T-helper 2 cell treated with Interferon-gamma antibody and Interleukin-4, amounts not matched to agents 100 ng/mL and 5 ng/mL, for 36 hours (primary cell): ENCODE measurements at regions not wholly inside any gene's neighbourhood (a gene's known extent, or its start where the extent isn't known, plus 50 kb on each side); places are given as distances from the start of the nearest gene placed in this dataset.

Experiments used
- intact Hi-C: fragments of 100-400 bp; cut with micrococcal nuclease; formaldehyde crosslinking; loops from one replicate; pipeline ENCODE4 v1.15.1; 2023

GRCh38 chr15:35657679-35658311 lies 111.8 kb upstream of the DPH6 start:
- intact Hi-C loops = no loop called here

- intact Hi-C loops = no loop called here
Measured at GRCh38 chr15:35663956-35664355, 118.0 kb upstream of the DPH6 start.

GRCh38 chr15:35665896-35666536 lies 120.1 kb upstream of the DPH6 start:
- intact Hi-C loops = no loop called here

GRCh38 chr15:35667908-35668307 lies 121.9 kb upstream of the DPH6 start:
- intact Hi-C loops = no loop called here

- intact Hi-C loops = no loop called here
Measured at GRCh38 chr15:35669021-35669420, 123.1 kb upstream of the DPH6 start.

GRCh38 chr15:35669432-35670045 lies 123.6 kb upstream of the DPH6 start:
- intact Hi-C loops = no loop called here

- intact Hi-C loops = no loop called here
Measured at GRCh38 chr15:35671197-35671596, 125.2 kb upstream of the DPH6 start.

GRCh38 chr15:35671981-35672380 lies 126.0 kb upstream of the DPH6 start:
- intact Hi-C loops = no loop called here

- intact Hi-C loops = no loop called here
Measured at GRCh38 chr15:35673093-35673684, 127.2 kb upstream of the DPH6 start.

- intact Hi-C loops = no loop called here
Measured at GRCh38 chr15:35674873-35675781, 129.2 kb upstream of the DPH6 start.

GRCh38 chr15:35678774-35679173 lies 132.8 kb upstream of the DPH6 start:
- intact Hi-C loops = no loop called here

GRCh38 chr15:35679186-35679585 lies 133.2 kb upstream of the DPH6 start:
- intact Hi-C loops = no loop called here

- intact Hi-C loops = no loop called here
Measured at GRCh38 chr15:35680951-35681350, 135.0 kb upstream of the DPH6 start.

GRCh38 chr15:35686347-35686746 lies 140.4 kb upstream of the DPH6 start:
- intact Hi-C loops = no loop called here

- intact Hi-C loops = no loop called here
Measured at GRCh38 chr15:35689266-35689665, 143.3 kb upstream of the DPH6 start.

- intact Hi-C loops = no loop called here
Measured at GRCh38 chr15:35690089-35690488, 144.1 kb upstream of the DPH6 start.

GRCh38 chr15:35690698-35691116 lies 144.7 kb upstream of the DPH6 start:
- intact Hi-C loops = no loop called here

GRCh38 chr15:35691173-35691761 lies 145.3 kb upstream of the DPH6 start:
- intact Hi-C loops = no loop called here

- intact Hi-C loops = no loop called here
Measured at GRCh38 chr15:35691891-35692867, 146.2 kb upstream of the DPH6 start.

- intact Hi-C loops = no loop called here
Measured at GRCh38 chr15:35693286-35693685, 147.3 kb upstream of the DPH6 start.
